Psoas muscle (tissue), 7 donors: ENCODE measurements at regions not wholly inside any gene's neighbourhood (a gene's known extent, or its start where the extent isn't known, plus 50 kb on each side); places are given as distances from the start of the nearest gene placed in this dataset.

Experiments
- ATAC-seq, 4 donors: fragments of 200-7000 bp; cut with Tn5 transposase; one replicate each; pipeline ENCODE4 v1.9.1; 2020; ENCODE audit warnings: moderate library complexity in 3 of 4, mild to moderate bottlenecking in 2 of 4
- DNase-seq, 2 donors: peaks; one replicate each; pipeline ENCODE4 v3.0.0-alpha.2; 2020
- H3K27ac ChIP-seq: fragments of 200-600 bp; one replicate; pipeline ENCODE4 v1.8.0; 2022
- H3K27me3 ChIP-seq, 3 donors: fragments of 200-600 bp in 1 of 3; one replicate each; pipeline versions ENCODE4 v1.6.1 to v1.8.0; 2013 to 2022; ENCODE audit warnings: low read length in 2 of 3, mild to moderate bottlenecking in 2 of 3, moderate library complexity in 1 of 3; ENCODE audit not compliant: insufficient read depth in 3 of 3
- H3K36me3 ChIP-seq, 2 donors: fragments of 200-600 bp in 1 of 2; one replicate each; pipeline versions ENCODE4 v1.6.1 to v1.8.0; 2013 to 2022; ENCODE audit warnings: low read depth in 1 of 2, mild to moderate bottlenecking in 1 of 2, moderate library complexity in 1 of 2; ENCODE audit not compliant: insufficient read depth in 1 of 2
- H3K4me1 ChIP-seq: fragments of 200-600 bp; one replicate; pipeline ENCODE4 v1.8.0; 2022
- H3K4me3 ChIP-seq: fragments of 200-600 bp; one replicate; pipeline ENCODE4 v1.8.0; 2022; ENCODE audit warnings: mild to moderate bottlenecking
- H3K9me3 ChIP-seq: fragments of 200-600 bp; one replicate; pipeline ENCODE4 v1.8.0; 2022
- WGBS, 3 donors: extraction: QIAGEN DNeasy Blood & Tissue Kit; methylation state at CpG; one replicate each; pipeline versions ENCODE4 v1.1.6 to v1.1.7; 2013; 5-methylcytosine and 5-hydroxymethylcytosine counted together
- intact Hi-C, 2 donors: fragments of 100-400 bp; cut with DNase I; formaldehyde crosslinking; loops; one replicate each; pipeline versions ENCODE4 v1.11.0 to v1.14.2; 2022
- TF ChIP-seq, protein P1 (sequence below): fragments of 200-600 bp; IDR thresholded peaks from one replicate; pipeline ENCODE4 v1.8.0; 2022; ENCODE audit warnings: antibody characterized with exemption
- donor health status: healthy with polysubstance abuse.
- donor health status: DM: no; HTN: no; CAD: no; lungs with moderate emphysema.
- donor health status: Bipolar disorder and iron deficiency.
- donor health status: healthy.
- donor health status: DM: yes; HTN: yes; CAD: no.
- donor health status: DM: no; HTN: no; CAD: no.
- donor health status: DM: yes; HTN: yes; CAD: no.

GRCh38 chr18:68436485-68436884 lies 278.4 kb downstream of the TMX3 start:
- H3K27me3 ChIP-seq, result no peaks in the 10 kb centered on the region
- no peaks in the 10 kb centered on the region for H3K9me3 ChIP-seq
- H3K4me1 ChIP-seq, result no peaks in the 10 kb centered on the region
- H3K36me3 ChIP-seq, result no peaks in the 10 kb centered on the region
- 60 to 68% (median 66%) methylated on average over 5 of the region's 5 CpGs for WGBS, 3 donors
- ATAC-seq, result no peak
- H3K4me3 ChIP-seq, result no peak overlapping the region
- no peak overlapping the region for H3K27ac ChIP-seq
- intact Hi-C loops, result no loop called here
- no peak for DNase-seq
- TF ChIP-seq, protein P1, sequence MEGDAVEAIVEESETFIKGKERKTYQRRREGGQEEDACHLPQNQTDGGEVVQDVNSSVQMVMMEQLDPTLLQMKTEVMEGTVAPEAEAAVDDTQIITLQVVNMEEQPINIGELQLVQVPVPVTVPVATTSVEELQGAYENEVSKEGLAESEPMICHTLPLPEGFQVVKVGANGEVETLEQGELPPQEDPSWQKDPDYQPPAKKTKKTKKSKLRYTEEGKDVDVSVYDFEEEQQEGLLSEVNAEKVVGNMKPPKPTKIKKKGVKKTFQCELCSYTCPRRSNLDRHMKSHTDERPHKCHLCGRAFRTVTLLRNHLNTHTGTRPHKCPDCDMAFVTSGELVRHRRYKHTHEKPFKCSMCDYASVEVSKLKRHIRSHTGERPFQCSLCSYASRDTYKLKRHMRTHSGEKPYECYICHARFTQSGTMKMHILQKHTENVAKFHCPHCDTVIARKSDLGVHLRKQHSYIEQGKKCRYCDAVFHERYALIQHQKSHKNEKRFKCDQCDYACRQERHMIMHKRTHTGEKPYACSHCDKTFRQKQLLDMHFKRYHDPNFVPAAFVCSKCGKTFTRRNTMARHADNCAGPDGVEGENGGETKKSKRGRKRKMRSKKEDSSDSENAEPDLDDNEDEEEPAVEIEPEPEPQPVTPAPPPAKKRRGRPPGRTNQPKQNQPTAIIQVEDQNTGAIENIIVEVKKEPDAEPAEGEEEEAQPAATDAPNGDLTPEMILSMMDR, result no peak

DNA sequence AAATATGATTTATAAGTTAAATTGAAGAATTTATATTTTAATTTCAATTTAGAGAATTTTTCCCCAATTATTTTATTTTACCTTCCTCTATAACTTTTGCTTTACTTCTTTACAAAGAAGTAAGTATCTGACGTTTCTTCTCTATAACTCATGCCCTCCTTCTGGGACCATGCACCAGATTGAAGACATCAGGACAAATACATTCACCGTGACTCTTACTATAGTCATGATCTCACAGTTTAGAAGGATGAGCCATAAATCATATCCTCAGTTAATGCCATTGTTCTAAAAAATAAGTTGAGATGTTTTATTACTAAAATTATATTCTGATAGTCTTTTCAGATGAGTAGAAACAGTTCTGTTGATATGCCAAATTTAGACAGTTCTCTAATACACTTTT lies 279.3 kb downstream of the TMX3 start:
- Histone ChIP-seq H3K27me3 (no peaks in the 10 kb centered on the region), H3K4me3 (no peak overlapping the region), H3K27ac (no peak overlapping the region), H3K4me1 (no peaks in the 10 kb centered on the region), H3K36me3 (no peaks in the 10 kb centered on the region), H3K9me3 (no peaks in the 10 kb centered on the region)
- TF ChIP-seq, protein P1, result no peak
- intact Hi-C loops, result no loop called here
- no peak for DNase-seq
- 67 to 74% (median 70%) methylated on average over 2 of the region's 2 CpGs for WGBS, 3 donors
- ATAC-seq, result no peak

DNA sequence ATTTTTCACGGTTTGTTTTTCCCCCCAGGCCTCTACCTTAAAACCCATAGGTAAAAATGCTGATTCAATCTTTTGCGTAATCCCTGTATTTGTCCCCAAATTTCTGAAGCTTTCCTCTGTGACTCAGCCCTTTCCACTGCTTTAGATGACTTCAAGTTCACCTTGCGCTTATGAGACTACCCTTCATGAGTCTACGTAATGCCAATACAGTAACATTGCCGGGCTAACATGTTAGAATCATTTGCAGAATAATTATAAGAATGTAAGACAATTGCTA lies 283.0 kb downstream of the TMX3 start:
- no peak for ATAC-seq
- H3K27me3 ChIP-seq, result no peaks in the 10 kb centered on the region
- TF ChIP-seq, protein P1, result no peak
- H3K4me3 ChIP-seq, result no peak overlapping the region
- no peaks in the 10 kb centered on the region for H3K36me3 ChIP-seq
- H3K9me3 ChIP-seq, result no peaks in the 10 kb centered on the region
- DNase-seq, result no peak
- no peak overlapping the region for H3K27ac ChIP-seq
- H3K4me1 ChIP-seq, result no peaks in the 10 kb centered on the region
- intact Hi-C loops, result no loop called here
- 92 to 96% (median 94%) methylated on average over 5 of the region's 5 CpGs for WGBS, 3 donors

DNA sequence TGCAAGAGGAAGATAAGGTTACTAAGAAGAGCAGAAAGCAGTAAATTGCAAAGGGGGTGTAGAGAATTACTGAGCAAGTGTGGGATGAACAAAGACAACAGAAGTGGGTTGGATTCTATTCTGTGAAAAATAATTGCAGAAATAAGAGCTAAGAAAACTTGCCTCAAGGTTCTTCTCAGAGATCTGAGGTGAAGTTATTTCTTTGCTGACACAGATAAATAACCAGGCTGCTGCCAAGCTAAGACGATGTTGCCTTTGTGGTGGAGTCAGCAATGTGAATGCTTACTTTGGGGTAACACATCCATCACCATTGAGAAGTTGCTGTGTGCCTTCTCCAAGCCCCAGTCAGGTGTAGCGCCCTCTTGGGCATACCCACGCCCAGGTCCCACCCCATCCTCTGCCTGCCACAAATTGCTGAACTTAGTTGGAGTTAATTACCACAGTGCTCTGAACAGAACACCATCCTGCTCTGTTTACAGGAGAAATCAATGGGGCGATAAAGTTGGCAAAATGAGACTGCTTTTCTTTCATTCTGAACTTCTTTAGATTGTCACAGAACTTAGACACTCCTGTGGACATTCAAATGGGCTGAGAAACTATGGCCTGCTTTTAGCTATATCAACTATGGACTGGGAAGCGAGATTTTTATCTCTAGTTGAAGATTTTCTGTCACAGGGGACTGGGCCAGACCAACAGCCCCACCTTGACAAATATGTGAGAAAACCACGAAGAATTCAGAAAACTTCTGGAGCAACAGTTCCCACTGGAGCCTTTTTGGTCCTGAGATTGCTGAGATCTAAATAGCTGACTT lies 283.6 kb downstream of the TMX3 start:
- WGBS, 3 donors, result 70 to 76% (median 70%) methylated on average over 6 of the region's 6 CpGs
- DNase-seq, result no peak
- Histone ChIP-seq H3K4me1 (no peaks in the 10 kb centered on the region), H3K4me3 (no peak overlapping the region), H3K36me3 (no peaks in the 10 kb centered on the region), H3K9me3 (no peaks in the 10 kb centered on the region), H3K27ac (no peak overlapping the region), H3K27me3 (no peaks in the 10 kb centered on the region)
- TF ChIP-seq, protein P1, result no peak
- intact Hi-C loops, result no loop called here
- no peak for ATAC-seq

DNA sequence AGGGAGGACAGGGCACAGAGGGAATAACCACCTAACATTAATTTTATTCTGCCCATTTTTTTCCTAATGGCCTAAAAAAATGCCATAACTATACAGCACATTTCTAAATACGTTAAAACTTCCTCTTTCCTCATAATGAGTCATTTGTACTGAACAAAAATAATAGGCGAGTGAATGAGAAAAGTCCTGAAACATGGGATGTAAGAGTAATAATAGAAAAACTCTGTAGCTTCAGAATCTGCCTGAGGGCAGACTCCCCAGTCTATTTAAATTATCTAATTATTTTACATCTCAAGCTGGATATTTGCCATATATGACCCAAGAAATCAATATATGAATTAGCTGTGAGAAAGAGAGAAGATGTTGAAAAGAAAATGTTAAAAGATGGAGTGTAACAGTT lies 285.1 kb downstream of the TMX3 start:
- intact Hi-C loops, result no loop called here
- Histone ChIP-seq H3K27me3 (no peaks in the 10 kb centered on the region), H3K4me3 (no peak overlapping the region), H3K27ac (no peak overlapping the region), H3K4me1 (no peaks in the 10 kb centered on the region), H3K36me3 (no peaks in the 10 kb centered on the region), H3K9me3 (no peaks in the 10 kb centered on the region)
- 65 to 71% (median 69%) methylated on average over 2 of the region's 2 CpGs for WGBS, 3 donors
- DNase-seq, result no peak
- TF ChIP-seq, protein P1, result no peak
- ATAC-seq, result no peak
